WERI-Rb-1 (cell line): ENCODE measurements at regions not wholly inside any gene's neighbourhood (a gene's known extent, or its start where the extent isn't known, plus 50 kb on each side); places are given as distances from the start of the nearest gene placed in this dataset.
"Not testable (repeated sequence)": the region's sequence is repeated elsewhere in the genome, so short reads cannot be mapped to it uniquely, and the experiment has no call there.

Experiments
- DNase-seq: peaks from one replicate; pipeline ENCODE4 v3.0.0-alpha.2; 2020
- H3K27ac ChIP-seq: fragments of 250-450 bp; sonication (Bioruptor Pico); 2 replicates; pipeline ENCODE4 v1.5.1; 2020; ENCODE audit warnings: mild to moderate bottlenecking, moderate library complexity
- H3K27me3 ChIP-seq: fragments of 250-450 bp; sonication (Bioruptor Pico); 2 replicates; pipeline ENCODE4 v1.5.1; 2021; ENCODE audit warnings: mild to moderate bottlenecking, low read depth, moderate library complexity; ENCODE audit not compliant: insufficient read depth, severe bottlenecking
- H3K36me3 ChIP-seq: fragments of 250-450 bp; sonication (Bioruptor Pico); 2 replicates; pipeline ENCODE4 v1.5.1; 2020; ENCODE audit warnings: mild to moderate bottlenecking, moderate library complexity
- H3K4me3 ChIP-seq: 2 replicates; pipeline ENCODE4 v1.5.1; 2011; ENCODE audit warnings: low read depth, mild to moderate bottlenecking, control low read depth, low read length
- H3K9me3 ChIP-seq: fragments of 250-450 bp; sonication (Bioruptor Pico); 2 replicates; pipeline ENCODE4 v1.5.1; 2021; ENCODE audit warnings: mild to moderate bottlenecking, moderate library complexity; ENCODE audit not compliant: severe bottlenecking
- TF ChIP-seq, protein P1 (sequence below): IDR thresholded peaks from 2 replicates; pipeline ENCODE4 v1.5.1; 2011; ENCODE audit warnings: low read depth, mild to moderate bottlenecking, control low read depth, inconsistent platforms, low read length

DNA sequence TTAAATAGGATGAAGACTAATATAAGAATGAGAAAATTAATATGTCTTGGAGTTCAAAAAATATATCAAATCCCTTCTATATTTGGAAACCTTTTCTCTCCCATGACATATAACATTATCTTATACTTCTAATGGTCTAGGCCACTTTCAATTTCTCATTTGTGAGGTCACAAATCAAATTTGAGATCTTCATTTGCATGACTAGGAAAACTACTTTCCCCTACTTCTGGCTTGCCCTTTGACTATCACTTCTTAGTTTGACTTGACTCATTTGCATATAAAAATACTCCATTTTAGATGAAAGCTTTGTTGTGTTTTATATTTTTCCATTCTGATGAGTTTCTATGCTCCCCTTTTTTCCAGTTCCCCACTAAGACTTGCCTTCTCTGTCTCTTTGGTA, 598.6 kb upstream of the TBL1XR1 start:
- no peak for DNase-seq
- no peak overlapping the region for H3K27ac ChIP-seq
- no peak overlapping the region for H3K4me3 ChIP-seq
- H3K36me3 ChIP-seq = no peaks in the 10 kb centered on the region
- TF ChIP-seq, protein P1, sequence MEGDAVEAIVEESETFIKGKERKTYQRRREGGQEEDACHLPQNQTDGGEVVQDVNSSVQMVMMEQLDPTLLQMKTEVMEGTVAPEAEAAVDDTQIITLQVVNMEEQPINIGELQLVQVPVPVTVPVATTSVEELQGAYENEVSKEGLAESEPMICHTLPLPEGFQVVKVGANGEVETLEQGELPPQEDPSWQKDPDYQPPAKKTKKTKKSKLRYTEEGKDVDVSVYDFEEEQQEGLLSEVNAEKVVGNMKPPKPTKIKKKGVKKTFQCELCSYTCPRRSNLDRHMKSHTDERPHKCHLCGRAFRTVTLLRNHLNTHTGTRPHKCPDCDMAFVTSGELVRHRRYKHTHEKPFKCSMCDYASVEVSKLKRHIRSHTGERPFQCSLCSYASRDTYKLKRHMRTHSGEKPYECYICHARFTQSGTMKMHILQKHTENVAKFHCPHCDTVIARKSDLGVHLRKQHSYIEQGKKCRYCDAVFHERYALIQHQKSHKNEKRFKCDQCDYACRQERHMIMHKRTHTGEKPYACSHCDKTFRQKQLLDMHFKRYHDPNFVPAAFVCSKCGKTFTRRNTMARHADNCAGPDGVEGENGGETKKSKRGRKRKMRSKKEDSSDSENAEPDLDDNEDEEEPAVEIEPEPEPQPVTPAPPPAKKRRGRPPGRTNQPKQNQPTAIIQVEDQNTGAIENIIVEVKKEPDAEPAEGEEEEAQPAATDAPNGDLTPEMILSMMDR = no peak
- H3K9me3 ChIP-seq = no peaks in the 10 kb centered on the region
- H3K27me3 ChIP-seq = no peaks in the 10 kb centered on the region

DNA sequence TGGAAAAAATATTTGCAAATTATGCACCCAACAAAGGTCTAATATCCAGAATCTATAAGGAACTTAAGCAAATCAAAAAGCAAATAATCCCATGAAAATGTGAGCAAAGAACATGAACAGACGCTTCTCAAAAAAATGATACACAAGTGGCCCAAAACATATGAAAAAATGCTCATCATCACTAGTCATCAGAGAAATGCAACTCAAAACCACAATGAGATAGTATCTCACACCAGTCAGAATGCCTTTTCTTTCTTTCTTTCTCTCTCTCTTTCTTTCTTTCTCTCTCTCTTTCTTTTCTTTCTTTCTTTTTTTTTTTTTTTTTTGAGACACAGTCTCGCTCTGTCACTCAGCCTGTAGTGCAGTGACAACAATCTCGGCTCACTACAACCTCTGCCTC, 602.9 kb upstream of the TBL1XR1 start:
- H3K4me3 ChIP-seq, H3K36me3 ChIP-seq, DNase-seq, H3K27ac ChIP-seq, H3K27me3 ChIP-seq, H3K9me3 ChIP-seq: not testable (repeated sequence)

DNA sequence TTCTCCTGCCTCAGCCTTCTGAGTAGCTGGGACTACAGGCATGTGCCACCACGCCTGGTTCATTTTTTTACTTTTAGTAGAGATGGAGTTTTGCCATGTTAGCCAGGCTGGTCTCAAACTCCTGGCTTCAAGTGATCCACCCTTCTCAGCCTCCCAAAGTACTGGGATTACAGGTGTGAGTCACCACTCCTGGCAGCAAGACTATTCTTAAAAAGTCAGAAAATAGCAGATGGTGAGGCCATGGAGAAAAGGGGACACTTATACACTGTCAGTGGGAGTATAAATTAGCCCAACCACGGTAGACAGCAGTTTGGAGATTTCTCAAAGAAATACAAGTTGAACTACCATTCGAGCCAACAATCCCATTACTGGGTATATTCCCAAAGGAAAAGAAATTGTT, 603.3 kb upstream of the TBL1XR1 start:
- no peak for DNase-seq
- H3K27me3 ChIP-seq = no peaks in the 10 kb centered on the region
- H3K9me3 ChIP-seq = no peaks in the 10 kb centered on the region
- H3K27ac ChIP-seq = no peak overlapping the region
- H3K36me3 ChIP-seq = no peaks in the 10 kb centered on the region
- H3K4me3 ChIP-seq = no peak overlapping the region
- TF ChIP-seq, protein P1 = no peak

DNA sequence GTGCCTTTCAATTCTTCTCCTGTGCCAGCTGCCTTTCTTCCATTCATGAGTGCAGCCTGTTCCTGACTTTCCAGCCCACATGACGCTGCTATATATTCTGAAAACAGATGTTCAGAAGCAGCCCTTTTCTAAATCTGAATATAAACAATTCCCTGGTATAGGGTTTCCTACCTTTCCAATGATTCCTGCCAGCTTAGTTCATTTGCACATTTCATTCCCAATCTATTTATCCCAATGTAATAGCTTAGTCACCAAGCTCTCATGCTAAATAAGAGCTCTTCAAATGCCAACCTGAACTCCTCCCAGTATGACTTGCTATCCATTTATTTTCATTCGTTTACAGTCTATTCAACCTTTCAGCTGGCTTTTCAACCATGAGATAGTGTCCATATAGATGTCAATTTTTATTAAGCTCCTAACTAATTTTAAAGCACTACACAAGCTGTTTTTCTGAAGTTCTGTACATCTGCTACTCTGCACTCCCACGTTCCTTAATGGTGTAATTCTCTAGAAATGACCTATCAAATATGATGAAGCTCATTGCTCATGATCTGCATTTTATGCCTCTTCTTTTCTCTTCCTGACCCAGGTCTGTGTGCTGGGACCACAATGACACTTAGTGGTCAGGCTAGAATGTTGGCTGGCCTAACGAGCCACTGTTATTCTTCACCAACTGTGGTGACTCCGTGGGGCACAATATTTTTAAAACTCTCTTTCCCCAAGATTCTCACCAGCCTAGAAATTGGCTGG, 605.0 kb upstream of the TBL1XR1 start:
- H3K9me3 ChIP-seq = no peaks in the 10 kb centered on the region
- DNase-seq = no peak
- no peak overlapping the region for H3K4me3 ChIP-seq
- H3K27me3 ChIP-seq = no peaks in the 10 kb centered on the region
- H3K36me3 ChIP-seq = no peaks in the 10 kb centered on the region
- no peak overlapping the region for H3K27ac ChIP-seq
- TF ChIP-seq, protein P1 = no peak

DNA sequence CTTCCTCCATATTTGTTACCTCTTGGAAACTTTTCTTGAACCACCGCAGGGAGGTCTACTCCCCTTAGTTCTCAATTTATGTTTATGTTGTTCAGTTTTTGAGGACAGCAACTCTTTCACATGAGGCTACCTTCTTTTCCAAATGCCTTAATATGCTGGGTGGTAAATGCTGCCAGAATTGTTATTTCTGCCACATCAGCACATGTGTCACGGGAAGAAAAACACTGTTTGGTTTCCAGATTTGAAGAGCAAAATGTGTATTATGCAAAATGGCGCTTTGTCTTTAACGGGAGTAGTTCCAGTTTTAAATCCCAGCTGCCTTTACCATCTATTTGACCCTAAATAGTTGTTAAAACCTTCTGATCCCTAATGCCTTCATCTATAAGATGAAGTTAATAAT, 606.2 kb upstream of the TBL1XR1 start:
- TF ChIP-seq, protein P1 = no peak
- no peaks in the 10 kb centered on the region for H3K9me3 ChIP-seq
- DNase-seq = no peak
- no peak overlapping the region for H3K27ac ChIP-seq
- no peak overlapping the region for H3K4me3 ChIP-seq
- H3K27me3 ChIP-seq = no peaks in the 10 kb centered on the region
- H3K36me3 ChIP-seq = no peaks in the 10 kb centered on the region

DNA sequence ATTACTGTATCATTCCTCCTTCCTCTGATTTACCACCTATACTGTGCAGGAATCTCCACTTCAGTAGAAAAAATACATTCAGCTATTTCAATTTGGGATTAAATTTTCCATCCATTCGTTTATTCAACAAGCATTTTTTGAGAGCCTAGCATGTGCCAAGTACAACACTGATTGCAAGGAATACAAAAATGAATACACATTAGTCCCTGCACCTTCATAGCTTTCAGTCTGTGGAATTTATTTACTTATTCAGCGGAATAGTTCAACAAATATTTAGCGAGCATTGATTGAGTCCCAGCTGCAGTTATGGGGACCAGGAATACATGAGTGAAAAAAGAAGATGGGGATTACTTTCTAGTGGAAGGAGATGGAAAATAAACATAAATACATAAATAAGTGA, 606.8 kb upstream of the TBL1XR1 start:
- H3K4me3 ChIP-seq = no peak overlapping the region
- no peak overlapping the region for H3K27ac ChIP-seq
- H3K27me3 ChIP-seq = no peaks in the 10 kb centered on the region
- H3K9me3 ChIP-seq = no peaks in the 10 kb centered on the region
- TF ChIP-seq, protein P1 = no peak
- no peaks in the 10 kb centered on the region for H3K36me3 ChIP-seq
- no peak for DNase-seq
